ENCODE measurements at regions not wholly inside any gene's neighbourhood (a gene's known extent, or its start where the extent isn't known, plus 50 kb on each side); places are given as distances from the start of the nearest gene placed in this dataset.
"Not testable (repeated sequence)": the region's sequence is repeated elsewhere in the genome, so short reads cannot be mapped to it uniquely, and the experiment has no call there.

DNA sequence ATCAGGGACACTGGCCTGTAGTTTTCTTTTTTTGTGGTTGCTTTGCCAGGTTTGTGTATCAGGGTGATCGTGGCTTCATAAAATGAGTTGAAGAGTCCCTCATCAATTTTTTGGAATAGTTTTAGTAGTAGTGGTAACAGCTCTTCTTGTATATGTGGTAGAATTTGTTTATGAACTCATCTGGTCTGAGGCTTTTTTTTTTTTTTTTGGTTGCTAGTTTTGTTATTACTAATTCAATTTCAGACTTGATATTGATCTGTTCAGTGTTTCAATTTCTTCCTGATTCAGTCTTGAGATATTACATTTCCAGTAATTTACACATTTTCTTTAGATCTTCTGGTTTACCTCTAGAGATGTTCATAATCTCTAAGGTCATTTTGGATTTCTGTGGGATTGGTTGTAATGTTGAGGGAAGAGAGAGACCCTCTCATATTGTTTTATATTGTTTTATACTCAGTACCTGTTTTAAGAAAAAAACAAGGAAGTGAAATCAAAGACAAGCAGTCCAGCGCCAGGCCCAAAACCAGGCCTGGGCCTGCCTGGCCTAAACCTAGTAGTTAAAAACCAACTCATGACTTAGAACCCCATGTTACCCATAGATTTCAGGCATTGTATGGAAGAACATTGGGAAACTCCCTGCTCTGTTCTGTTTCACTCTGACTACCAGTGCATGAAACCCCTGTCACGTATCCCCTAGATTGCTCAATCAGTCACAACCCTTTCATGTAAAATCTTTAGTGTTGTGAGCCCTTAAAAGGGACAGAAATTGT, 836.7 kb upstream of the NDST4 start:
- not testable (repeated sequence) for TF ChIP-seq CTCF, POLR2A (IDR thresholded peaks at IDR 0.05)
